ENCODE measurements at regions not wholly inside any gene's neighbourhood (a gene's known extent, or its start where the extent isn't known, plus 50 kb on each side); places are given as distances from the start of the nearest gene placed in this dataset.

GRCh38 chr14:85338895-85339294 lies 191.0 kb upstream of the FLRT2 start:
- TF ChIP-seq CTCF (conservative IDR thresholded peaks at IDR 0.05 in 1 of 2, IDR thresholded peaks at IDR 0.05 in 1 of 2; ENCODE audit: extremely low read depth in 1 of 2, insufficient read depth in 1 of 2, low read depth in 1 of 2, low read length in 2 of 2) (no peak), EZH2 (IDR thresholded peaks at IDR 0.05; ENCODE audit: borderline replicate concordance, low read length) (no peak)

All from mammary epithelial cell (primary cell).